ENCODE measurements at regions not wholly inside any gene's neighbourhood (a gene's known extent, or its start where the extent isn't known, plus 50 kb on each side); places are given as distances from the start of the nearest gene placed in this dataset.

GRCh38 chr16:85297881-85298280 lies 185.6 kb upstream of the CIBAR2 start:
- TF ChIP-seq NFIC (IDR thresholded peaks at IDR 0.05; ENCODE audit: borderline replicate concordance) (no peak), MAX (IDR thresholded peaks at IDR 0.05; ENCODE audit: low read depth) (no peak), EP300 (IDR thresholded peaks at IDR 0.05; ENCODE audit: borderline replicate concordance in 1 of 2, low read depth in 1 of 2, low read length in 1 of 2) (no peak), TEAD4 (IDR thresholded peaks at IDR 0.05; ENCODE audit: borderline replicate concordance, insufficient read depth) (no peak), TAF1 (IDR thresholded peaks at IDR 0.05; ENCODE audit: borderline replicate concordance, low read depth, low read length) (no peak), RAD21 (IDR thresholded peaks at IDR 0.05; ENCODE audit: low read length) (no peak), IRF3 (IDR thresholded peaks at IDR 0.05; ENCODE audit: low read depth, low read length) (no peak), SIN3A (IDR thresholded peaks at IDR 0.05; ENCODE audit: borderline replicate concordance, low read depth, low read length) (no peak), MXI1 (IDR thresholded peaks at IDR 0.05; ENCODE audit: low read depth, low read length) (no peak), EZH2phosphoT487 (IDR thresholded peaks at IDR 0.05; ENCODE audit: borderline replicate concordance, low read depth) (no peak), RXRA (IDR thresholded peaks at IDR 0.05; ENCODE audit: borderline replicate concordance, low read depth) (no peak), RCOR1 (IDR thresholded peaks at IDR 0.05; ENCODE audit: low read length) (no peak)
- TF ChIP-seq, protein P1, sequence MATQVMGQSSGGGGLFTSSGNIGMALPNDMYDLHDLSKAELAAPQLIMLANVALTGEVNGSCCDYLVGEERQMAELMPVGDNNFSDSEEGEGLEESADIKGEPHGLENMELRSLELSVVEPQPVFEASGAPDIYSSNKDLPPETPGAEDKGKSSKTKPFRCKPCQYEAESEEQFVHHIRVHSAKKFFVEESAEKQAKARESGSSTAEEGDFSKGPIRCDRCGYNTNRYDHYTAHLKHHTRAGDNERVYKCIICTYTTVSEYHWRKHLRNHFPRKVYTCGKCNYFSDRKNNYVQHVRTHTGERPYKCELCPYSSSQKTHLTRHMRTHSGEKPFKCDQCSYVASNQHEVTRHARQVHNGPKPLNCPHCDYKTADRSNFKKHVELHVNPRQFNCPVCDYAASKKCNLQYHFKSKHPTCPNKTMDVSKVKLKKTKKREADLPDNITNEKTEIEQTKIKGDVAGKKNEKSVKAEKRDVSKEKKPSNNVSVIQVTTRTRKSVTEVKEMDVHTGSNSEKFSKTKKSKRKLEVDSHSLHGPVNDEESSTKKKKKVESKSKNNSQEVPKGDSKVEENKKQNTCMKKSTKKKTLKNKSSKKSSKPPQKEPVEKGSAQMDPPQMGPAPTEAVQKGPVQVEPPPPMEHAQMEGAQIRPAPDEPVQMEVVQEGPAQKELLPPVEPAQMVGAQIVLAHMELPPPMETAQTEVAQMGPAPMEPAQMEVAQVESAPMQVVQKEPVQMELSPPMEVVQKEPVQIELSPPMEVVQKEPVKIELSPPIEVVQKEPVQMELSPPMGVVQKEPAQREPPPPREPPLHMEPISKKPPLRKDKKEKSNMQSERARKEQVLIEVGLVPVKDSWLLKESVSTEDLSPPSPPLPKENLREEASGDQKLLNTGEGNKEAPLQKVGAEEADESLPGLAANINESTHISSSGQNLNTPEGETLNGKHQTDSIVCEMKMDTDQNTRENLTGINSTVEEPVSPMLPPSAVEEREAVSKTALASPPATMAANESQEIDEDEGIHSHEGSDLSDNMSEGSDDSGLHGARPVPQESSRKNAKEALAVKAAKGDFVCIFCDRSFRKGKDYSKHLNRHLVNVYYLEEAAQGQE (IDR thresholded peaks at IDR 0.05; ENCODE audit: low read depth, low read length), result no peak
- TF ChIP-seq, protein P2, sequence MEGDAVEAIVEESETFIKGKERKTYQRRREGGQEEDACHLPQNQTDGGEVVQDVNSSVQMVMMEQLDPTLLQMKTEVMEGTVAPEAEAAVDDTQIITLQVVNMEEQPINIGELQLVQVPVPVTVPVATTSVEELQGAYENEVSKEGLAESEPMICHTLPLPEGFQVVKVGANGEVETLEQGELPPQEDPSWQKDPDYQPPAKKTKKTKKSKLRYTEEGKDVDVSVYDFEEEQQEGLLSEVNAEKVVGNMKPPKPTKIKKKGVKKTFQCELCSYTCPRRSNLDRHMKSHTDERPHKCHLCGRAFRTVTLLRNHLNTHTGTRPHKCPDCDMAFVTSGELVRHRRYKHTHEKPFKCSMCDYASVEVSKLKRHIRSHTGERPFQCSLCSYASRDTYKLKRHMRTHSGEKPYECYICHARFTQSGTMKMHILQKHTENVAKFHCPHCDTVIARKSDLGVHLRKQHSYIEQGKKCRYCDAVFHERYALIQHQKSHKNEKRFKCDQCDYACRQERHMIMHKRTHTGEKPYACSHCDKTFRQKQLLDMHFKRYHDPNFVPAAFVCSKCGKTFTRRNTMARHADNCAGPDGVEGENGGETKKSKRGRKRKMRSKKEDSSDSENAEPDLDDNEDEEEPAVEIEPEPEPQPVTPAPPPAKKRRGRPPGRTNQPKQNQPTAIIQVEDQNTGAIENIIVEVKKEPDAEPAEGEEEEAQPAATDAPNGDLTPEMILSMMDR (IDR thresholded peaks at IDR 0.05), result no peak
